HCT116 (cell line): ENCODE measurements at regions not wholly inside any gene's neighbourhood (a gene's known extent, or its start where the extent isn't known, plus 50 kb on each side); places are given as distances from the start of the nearest gene placed in this dataset.

ENCODE experiments used
- ATAC-seq: fragments of 200-7000 bp; cut with Tn5 transposase; 2 replicates; pipeline ENCODE4 v1.9.1; 2020; ENCODE audit warnings: mild to moderate bottlenecking, moderate library complexity
- BruUV-seq: library from RNA; stranded (reverse); fragments of 400-500 nt; replicated peaks from 2 replicates; lab custom pipeline; 2021; lab: Mats Ljungman, UMichigan
- CTCF ChIA-PET: fragments of 300-600 bp; sonication (Branson Sonifier 250); formaldehyde crosslinking; loops from one replicate; lab custom pipeline; 2021; ENCODE audit warnings: antibody characterized with exemption; lab: Charles Lee
- POLR2A ChIA-PET: fragments of 300-600, 350-600 bp; sonication (Branson Sonifier 250); formaldehyde crosslinking; loops from one replicate; lab custom pipeline; 2021; ENCODE audit warnings: antibody characterized with exemption; lab: Charles Lee
- RAD21 ChIA-PET, 2 experiments: fragments of 300-600 bp; sonication (Branson Sonifier 250); formaldehyde crosslinking; loops; one replicate each; lab custom pipeline; 2023; ENCODE audit warnings: low total read pairs in 2 of 2; ENCODE audit not compliant: uncharacterized antibody in 2 of 2, unreplicated experiment in 2 of 2, low non-redundant PET in 1 of 2; lab: Charles Lee
- DNase-seq: peaks from one replicate; pipeline ENCODE4 v3.0.0-alpha.2; 2010; ENCODE audit warnings: low read depth, low spot score
- H2AFZ ChIP-seq: fragments of 200-600 bp; shearing (Covaris generic), sonication (generic); 2 replicates; pipeline ENCODE4 v1.6.1; 2017; ENCODE audit warnings: low read depth, mixed run types, mixed read lengths, antibody characterized with exemption, low read length; ENCODE audit not compliant: poor library complexity, severe bottlenecking
- H3K27ac ChIP-seq: 2 replicates; pipeline ENCODE4 v1.5.1; 2012; ENCODE audit warnings: low read depth, low read length
- H3K27me3 ChIP-seq: fragments of 200-600 bp; sonication (generic); 2 replicates; pipeline ENCODE4 v1.6.1; 2016; ENCODE audit warnings: mixed run types, low read length, mixed read lengths; ENCODE audit not compliant: insufficient read depth
- H3K36me3 ChIP-seq, 2 experiments: fragments of 200-500 bp in 1 of 2; fragments of 200-600 bp in 1 of 2; sonication (Bioruptor generic) in 1 of 2; sonication (generic) in 1 of 2; 2 replicates each; pipeline versions ENCODE4 v1.5.1 to v1.6.1; 2014 to 2016; ENCODE audit warnings: low read length in 2 of 2, inconsistent platforms in 1 of 2, mixed read lengths in 1 of 2, mixed run types in 1 of 2; ENCODE audit not compliant: insufficient read depth in 2 of 2, control insufficient read depth in 1 of 2
- H3K4me1 ChIP-seq, 2 experiments: fragments of 200-600 bp in 1 of 2; sonication (generic) in 1 of 2; 2 replicates each; pipeline versions ENCODE4 v1.5.1 to v1.6.1; 2012 to 2017; ENCODE audit warnings: low read length in 2 of 2, inconsistent platforms in 1 of 2, mild to moderate bottlenecking in 1 of 2, mixed read lengths in 1 of 2, mixed run types in 1 of 2, moderate library complexity in 1 of 2; ENCODE audit not compliant: insufficient read depth in 2 of 2, control insufficient read depth in 1 of 2
- H3K4me2 ChIP-seq: fragments of 200-600 bp; sonication (generic); 2 replicates; pipeline ENCODE4 v1.6.1; 2017; ENCODE audit warnings: mixed run types, low read length, mixed read lengths
- H3K4me3 ChIP-seq, 2 experiments: fragments of 200-600 bp in 1 of 2; sonication (generic) in 1 of 2; replicated peaks in 1 of 2; 2 replicates each; pipeline ENCODE4 v1.5.1; 2011 to 2016; ENCODE audit warnings: low read length in 2 of 2, control low read depth in 1 of 2, low read depth in 1 of 2, mild to moderate bottlenecking in 1 of 2, mixed read lengths in 1 of 2, mixed run types in 1 of 2
- H3K79me2 ChIP-seq: fragments of 200-600 bp; sonication (generic); 2 replicates; pipeline ENCODE4 v1.6.1; 2017; ENCODE audit warnings: mild to moderate bottlenecking, mixed run types, low read length, moderate library complexity, mixed read lengths; ENCODE audit not compliant: insufficient read depth
- H3K9ac ChIP-seq: fragments of 200-600 bp; sonication (generic); 2 replicates; pipeline ENCODE4 v1.6.1; 2016; ENCODE audit warnings: low read length, mixed read lengths
- H3K9me2 ChIP-seq: fragments of 200-600 bp; sonication (generic), shearing (Covaris generic); 2 replicates; pipeline ENCODE4 v1.6.1; 2017; ENCODE audit warnings: mixed run types, mild to moderate bottlenecking, moderate library complexity; ENCODE audit not compliant: insufficient read depth
- H3K9me3 ChIP-seq, 2 experiments: fragments of 200-500 bp in 1 of 2; fragments of 200-600 bp in 1 of 2; sonication (Bioruptor generic) in 1 of 2; sonication (generic) in 1 of 2; 2 replicates each; pipeline ENCODE4 v1.6.1; 2014 to 2017; ENCODE audit warnings: low read length in 2 of 2, mixed read lengths in 2 of 2, inconsistent platforms in 1 of 2, low read depth in 1 of 2, mild to moderate bottlenecking in 1 of 2, mixed run types in 1 of 2, moderate library complexity in 1 of 2; ENCODE audit not compliant: control insufficient read depth in 1 of 2, insufficient read depth in 1 of 2
- H4K20me1 ChIP-seq: fragments of 200-600 bp; sonication (generic), shearing (Covaris generic); 2 replicates; pipeline ENCODE4 v1.6.1; 2017; ENCODE audit warnings: mixed run types, mild to moderate bottlenecking, moderate library complexity; ENCODE audit not compliant: insufficient read depth
- CBX3 ChIP-seq: IDR thresholded peaks from 2 replicates; pipeline ENCODE4 v1.6.1; 2012; ENCODE audit warnings: low read depth
- EGR1 ChIP-seq: IDR thresholded peaks from 2 replicates; pipeline ENCODE4 v1.6.1; 2012; ENCODE audit warnings: low read depth
- EZH2 ChIP-seq: fragments of 200-600 bp; sonication (generic); IDR thresholded peaks from 2 replicates; pipeline ENCODE4 v1.6.1; 2017; ENCODE audit warnings: antibody characterized with exemption, mixed run types
- EZH2phosphoT487 ChIP-seq: fragments of 200-600 bp; IDR thresholded peaks from 2 replicates; pipeline ENCODE4 v1.6.1; 2018; ENCODE audit warnings: antibody characterized with exemption, borderline replicate concordance
- FOSL1 ChIP-seq: IDR thresholded peaks from 2 replicates; pipeline ENCODE4 v1.6.1; 2012; ENCODE audit warnings: low read depth
- RAD21 ChIP-seq: IDR thresholded peaks from 2 replicates; pipeline ENCODE4 v1.6.1; 2012; ENCODE audit warnings: low read depth, mild to moderate bottlenecking
- TCF7L2 ChIP-seq: IDR thresholded peaks from 2 replicates; pipeline ENCODE4 v1.7.0; 2011; ENCODE audit warnings: borderline replicate concordance, inconsistent platforms; ENCODE audit not compliant: insufficient read depth, insufficient read length; ENCODE audit errors: extremely low read depth
- ZBTB33 ChIP-seq: IDR thresholded peaks from 2 replicates; pipeline ENCODE4 v1.6.1; 2011; ENCODE audit warnings: mild to moderate bottlenecking, low read length, moderate library complexity; ENCODE audit not compliant: insufficient replicate concordance; ENCODE audit errors: extremely low read depth
- ZNF274 ChIP-seq: fragments of 200-500 bp; sonication (Bioruptor generic); IDR thresholded peaks from 2 replicates; pipeline ENCODE4 v1.6.1; 2014; ENCODE audit warnings: mild to moderate bottlenecking, low read depth, low read length, inconsistent platforms
- intact Hi-C: fragments of 100-400 bp; cut with micrococcal nuclease; formaldehyde crosslinking; loops from 2 replicates; pipeline ENCODE4 v1.10.0; 2022

DNA sequence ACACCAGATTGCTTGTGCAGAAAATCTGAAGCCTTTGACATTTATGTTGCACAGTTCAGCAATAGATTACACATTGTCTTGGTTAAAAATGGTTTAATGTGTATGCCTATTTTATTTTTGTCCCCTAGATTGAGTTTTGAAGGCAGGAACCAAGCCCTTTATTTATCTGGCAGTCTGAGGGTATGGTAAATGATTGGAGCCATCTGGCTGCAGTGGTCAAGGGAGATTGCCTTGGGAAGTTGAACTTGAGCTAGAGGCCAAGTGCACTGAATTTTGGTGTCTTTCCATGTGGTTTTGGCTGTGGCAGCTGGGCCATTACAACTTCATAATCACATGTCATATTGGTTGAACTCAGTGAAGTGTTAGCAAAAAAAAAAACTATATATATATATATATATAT, 248.7 kb upstream of the C2CD4B start:
- Histone ChIP-seq H3K9ac (no peak overlapping the region), H3K27ac (no peak overlapping the region), H3K9me2 (no peaks in the 10 kb centered on the region), H3K27me3 (no peaks in the 10 kb centered on the region), H3K4me3 (no peak overlapping the region), H3K4me2 (no peak overlapping the region), H4K20me1 (no peaks in the 10 kb centered on the region), H3K36me3 (no peaks in the 10 kb centered on the region), H3K4me1 (no peaks in the 10 kb centered on the region), H3K79me2 (no peaks in the 10 kb centered on the region), H3K9me3 (no peaks in the 10 kb centered on the region), H2AFZ (no peak overlapping the region)
- ChIA-PET POLR2A (no interaction called here), RAD21 (no interaction called here), CTCF (no interaction called here)
- no peak for TF ChIP-seq ZBTB33
- no peak for TF ChIP-seq CBX3
- no peak for TF ChIP-seq TCF7L2
- TF ChIP-seq EGR1: no peak
- ATAC-seq: no peak
- intact Hi-C loops: no loop called here
- DNase-seq: no peak
- no TSS peak for BruUV-seq

GRCh38 chr15:62415498-62415897, 250.4 kb upstream of the C2CD4B start:
- Histone ChIP-seq H3K4me2 (no peak overlapping the region), H2AFZ (no peak overlapping the region), H3K9me3 (no peaks in the 10 kb centered on the region), H3K27ac (no peak overlapping the region), H3K4me1 (no peaks in the 10 kb centered on the region), H3K27me3 (no peaks in the 10 kb centered on the region), H3K79me2 (no peaks in the 10 kb centered on the region), H3K9ac (no peak overlapping the region), H3K36me3 (no peaks in the 10 kb centered on the region), H3K9me2 (no peaks in the 10 kb centered on the region), H3K4me3 (no peak overlapping the region), H4K20me1 (no peaks in the 10 kb centered on the region)
- ATAC-seq (no peak), DNase-seq (no peak)
- no TSS peak for BruUV-seq
- TF ChIP-seq ZBTB33 (no peak), FOSL1 (no peak), EGR1 (no peak), EZH2phosphoT487 (no peak), EZH2 (no peak), TCF7L2 (no peak), ZNF274 (no peak), RAD21 (no peak)
- CTCF ChIA-PET: no interaction called here
- RAD21 ChIA-PET: no interaction called here
- POLR2A ChIA-PET: no interaction called here
- intact Hi-C loops: no loop called here
